ENCODE measurements at regions not wholly inside any gene's neighbourhood (a gene's known extent, or its start where the extent isn't known, plus 50 kb on each side); places are given as distances from the start of the nearest gene placed in this dataset.

DNA sequence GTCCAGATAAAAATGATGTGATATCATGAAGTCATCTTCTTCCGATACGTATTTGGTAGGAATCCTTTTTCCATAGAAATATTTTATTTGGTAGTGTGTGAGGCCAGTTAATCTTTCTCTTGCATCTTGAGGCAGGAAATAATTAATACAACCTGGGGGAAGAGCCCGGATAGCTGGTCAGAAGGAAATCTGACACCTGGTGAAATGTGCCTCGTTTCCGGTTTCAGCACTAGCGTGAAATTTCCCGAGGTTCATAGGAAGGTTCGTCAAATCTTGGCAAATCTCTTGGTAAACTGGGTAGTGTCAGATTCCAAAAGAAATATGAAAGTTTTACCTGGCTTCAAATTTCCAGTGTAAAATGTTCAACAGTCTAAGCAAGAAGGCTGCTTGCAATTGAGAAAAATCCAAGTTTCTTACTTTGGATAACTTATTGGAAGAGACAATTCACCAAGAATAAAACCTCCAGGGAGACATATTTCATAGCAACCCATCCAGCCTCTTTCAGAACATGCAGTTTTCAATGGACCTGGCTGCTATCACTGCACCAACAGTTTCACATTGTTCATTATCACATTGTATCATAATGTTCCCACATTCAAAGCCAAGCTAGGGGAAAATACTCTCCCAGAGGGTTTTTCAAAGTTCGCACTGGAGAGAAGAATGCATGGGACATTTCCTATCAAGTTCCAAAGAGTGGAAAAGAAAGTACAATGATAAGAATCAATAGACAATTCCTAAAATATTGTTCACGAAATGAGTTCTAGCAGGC is 454.5 kb upstream of the CITED2 start:
- TF ChIP-seq, protein P1, sequence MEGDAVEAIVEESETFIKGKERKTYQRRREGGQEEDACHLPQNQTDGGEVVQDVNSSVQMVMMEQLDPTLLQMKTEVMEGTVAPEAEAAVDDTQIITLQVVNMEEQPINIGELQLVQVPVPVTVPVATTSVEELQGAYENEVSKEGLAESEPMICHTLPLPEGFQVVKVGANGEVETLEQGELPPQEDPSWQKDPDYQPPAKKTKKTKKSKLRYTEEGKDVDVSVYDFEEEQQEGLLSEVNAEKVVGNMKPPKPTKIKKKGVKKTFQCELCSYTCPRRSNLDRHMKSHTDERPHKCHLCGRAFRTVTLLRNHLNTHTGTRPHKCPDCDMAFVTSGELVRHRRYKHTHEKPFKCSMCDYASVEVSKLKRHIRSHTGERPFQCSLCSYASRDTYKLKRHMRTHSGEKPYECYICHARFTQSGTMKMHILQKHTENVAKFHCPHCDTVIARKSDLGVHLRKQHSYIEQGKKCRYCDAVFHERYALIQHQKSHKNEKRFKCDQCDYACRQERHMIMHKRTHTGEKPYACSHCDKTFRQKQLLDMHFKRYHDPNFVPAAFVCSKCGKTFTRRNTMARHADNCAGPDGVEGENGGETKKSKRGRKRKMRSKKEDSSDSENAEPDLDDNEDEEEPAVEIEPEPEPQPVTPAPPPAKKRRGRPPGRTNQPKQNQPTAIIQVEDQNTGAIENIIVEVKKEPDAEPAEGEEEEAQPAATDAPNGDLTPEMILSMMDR (IDR thresholded peaks at IDR 0.05): no peak
- DNase-seq (ENCODE audit: low spot score) (no peak), ATAC-seq (ENCODE audit: low FRiP score) (no peak)

DNA sequence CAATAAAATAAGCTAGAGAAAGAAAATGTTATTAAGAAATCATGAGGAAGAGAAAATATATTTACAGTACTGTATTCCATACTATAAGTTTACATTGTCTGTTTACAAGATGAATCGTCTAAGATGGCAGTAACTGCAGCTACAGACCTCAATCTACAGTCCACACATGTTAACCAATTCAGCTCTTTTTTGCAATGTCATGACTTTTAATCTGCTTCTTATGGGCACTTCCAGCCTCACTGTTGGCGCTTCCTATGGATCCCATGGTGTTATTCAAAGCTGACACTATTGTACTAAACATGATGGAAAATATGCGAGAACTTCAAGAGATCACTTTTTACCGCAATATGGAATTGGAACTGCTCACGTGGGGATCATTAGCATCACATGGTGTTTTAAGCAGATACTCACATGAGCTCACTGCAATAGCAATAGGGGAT is 451.5 kb upstream of the CITED2 start:
- DNase-seq (ENCODE audit: low spot score) (no peak), ATAC-seq (ENCODE audit: low FRiP score) (no peak)
- TF ChIP-seq, protein P1 (IDR thresholded peaks at IDR 0.05): no peak

DNA sequence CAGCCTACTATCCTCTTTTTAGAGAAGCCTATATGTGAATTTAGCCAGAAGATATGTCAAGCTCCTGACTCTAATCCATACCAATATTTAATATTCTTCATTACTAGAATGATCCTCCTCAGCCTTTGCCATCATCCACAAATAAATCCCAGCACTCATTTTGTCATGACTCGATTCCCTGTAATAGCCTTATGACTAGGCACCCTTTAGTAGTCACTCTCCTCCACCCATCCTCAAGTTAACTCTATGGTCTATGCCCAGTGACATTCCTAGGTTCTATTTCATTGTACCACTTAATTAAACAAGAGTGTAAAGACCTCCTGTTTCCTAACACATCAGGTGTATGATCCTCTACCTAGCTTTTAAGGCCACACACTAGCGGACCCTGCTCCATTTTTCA is 450.4 kb upstream of the CITED2 start:
- TF ChIP-seq, protein P1 (IDR thresholded peaks at IDR 0.05): no peak
- ATAC-seq (ENCODE audit: low FRiP score) (no peak), DNase-seq (ENCODE audit: low spot score) (no peak)

DNA sequence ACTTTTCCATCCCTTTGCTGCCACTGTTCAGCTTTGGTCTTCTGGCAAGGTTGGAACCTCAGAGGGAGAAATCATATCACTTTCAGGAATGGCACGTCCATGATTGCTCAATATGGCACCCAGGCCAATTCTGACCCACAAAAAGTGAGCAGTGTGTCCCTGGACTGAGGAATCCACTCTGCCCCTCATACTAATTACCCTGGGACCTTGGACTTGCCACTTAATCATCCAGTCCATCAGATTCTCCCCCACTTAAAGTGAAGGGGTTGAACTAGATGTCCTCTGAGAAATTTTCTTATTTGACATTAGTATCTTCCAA is 449.3 kb upstream of the CITED2 start:
- DNase-seq (ENCODE audit: low spot score): no peak
- ATAC-seq (ENCODE audit: low FRiP score): no peak
- TF ChIP-seq, protein P1 (IDR thresholded peaks at IDR 0.05): no peak

DNA sequence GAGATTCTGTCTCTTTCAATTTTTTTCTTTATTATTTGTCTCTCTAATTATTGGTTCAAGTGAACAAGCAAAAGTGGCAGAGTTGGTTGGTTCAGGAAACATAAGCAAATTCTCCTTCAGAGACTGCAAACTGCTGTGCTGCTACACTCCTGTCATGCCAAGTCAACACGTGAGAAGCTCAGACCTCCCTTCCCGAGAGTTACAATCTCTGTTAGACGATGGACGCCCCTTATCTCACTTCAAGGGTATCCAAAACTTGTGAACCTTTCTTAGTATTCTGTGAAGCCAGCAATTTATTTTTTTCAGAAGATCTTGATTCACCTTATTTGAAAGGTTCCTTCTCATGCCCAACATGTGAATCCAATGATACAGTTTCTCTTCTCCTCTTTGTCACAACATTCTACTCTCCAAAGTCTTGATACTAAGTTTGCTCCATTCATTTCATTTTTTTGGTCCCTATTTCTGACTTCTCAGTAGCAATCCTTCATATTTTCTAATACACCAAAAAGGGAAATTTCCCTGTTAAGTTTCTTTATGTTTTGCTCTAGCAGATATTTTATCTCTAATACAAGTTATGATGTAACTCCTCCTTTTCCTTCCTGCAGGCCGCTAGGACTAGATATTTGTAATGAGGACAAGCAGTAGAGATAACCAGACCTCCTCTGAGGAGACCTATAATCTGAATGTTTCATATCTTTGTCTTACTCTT is 448.8 kb upstream of the CITED2 start:
- ATAC-seq (ENCODE audit: low FRiP score) (no peak), DNase-seq (ENCODE audit: low spot score) (no peak)
- TF ChIP-seq, protein P1 (IDR thresholded peaks at IDR 0.05): no peak

DNA sequence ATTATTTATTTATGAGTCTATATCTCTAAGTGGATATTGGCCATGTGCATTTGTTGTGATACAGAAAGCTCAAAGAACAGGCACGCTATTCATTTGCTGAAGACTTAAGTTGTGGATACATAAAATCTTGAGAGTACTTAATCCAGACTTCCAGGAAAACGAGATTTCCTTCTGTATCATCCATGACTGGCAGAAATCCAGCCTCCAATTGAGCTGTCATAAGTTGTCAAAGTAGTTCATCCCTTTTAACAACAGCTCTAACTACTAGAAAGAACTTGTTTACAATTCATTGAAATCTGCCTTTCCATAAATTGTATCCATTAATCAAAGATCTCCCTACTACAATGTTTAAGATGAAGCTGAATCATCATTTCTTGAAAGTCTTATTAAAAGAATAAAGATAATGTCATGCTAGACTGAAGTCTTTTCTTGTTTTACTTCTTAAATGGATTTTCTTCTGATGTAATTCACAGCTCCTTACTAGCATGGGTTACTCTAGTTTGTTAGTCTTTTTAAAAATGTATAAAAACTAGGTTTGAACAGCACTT is 447.3 kb upstream of the CITED2 start:
- DNase-seq (ENCODE audit: low spot score) (no peak), ATAC-seq (ENCODE audit: low FRiP score) (no peak)
- TF ChIP-seq, protein P1 (IDR thresholded peaks at IDR 0.05): no peak
